Stimulated activated CD4-positive, alpha-beta T cell treated with anti-CD3 and anti-CD28 coated beads, Interleukin-1b, Interleukin-23, amount 100 ng/mL, for 24 hours (primary cell): ENCODE measurements at regions not wholly inside any gene's neighbourhood (a gene's known extent, or its start where the extent isn't known, plus 50 kb on each side); places are given as distances from the start of the nearest gene placed in this dataset.

Source experiments
- DNase-seq, 4 experiments: peaks; one replicate each; pipeline ENCODE4 v3.0.0-alpha.2; 2020; ENCODE audit warnings: low read depth in 4 of 4, low spot score in 1 of 4

DNA sequence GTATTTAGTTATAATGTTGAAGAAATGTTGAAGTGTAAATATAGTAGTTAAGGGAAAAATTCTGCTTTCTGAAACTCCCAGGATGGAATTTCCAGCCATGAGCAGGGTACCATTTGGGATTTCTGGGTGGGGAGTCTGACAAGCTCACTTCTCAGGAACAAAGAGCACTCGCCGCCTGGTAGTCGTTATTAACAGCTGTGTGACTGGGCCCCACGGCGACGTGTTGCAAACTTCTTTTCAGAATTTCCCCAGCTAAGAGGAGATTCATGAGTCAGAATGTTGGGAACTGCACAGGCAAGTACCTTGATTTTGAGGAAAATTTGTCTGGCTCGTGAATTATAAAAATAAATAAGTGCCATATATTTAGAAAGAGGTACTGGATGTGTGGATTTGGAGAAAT, 103.7 kb downstream of the LACC1 start:
- no peak for DNase-seq

DNA sequence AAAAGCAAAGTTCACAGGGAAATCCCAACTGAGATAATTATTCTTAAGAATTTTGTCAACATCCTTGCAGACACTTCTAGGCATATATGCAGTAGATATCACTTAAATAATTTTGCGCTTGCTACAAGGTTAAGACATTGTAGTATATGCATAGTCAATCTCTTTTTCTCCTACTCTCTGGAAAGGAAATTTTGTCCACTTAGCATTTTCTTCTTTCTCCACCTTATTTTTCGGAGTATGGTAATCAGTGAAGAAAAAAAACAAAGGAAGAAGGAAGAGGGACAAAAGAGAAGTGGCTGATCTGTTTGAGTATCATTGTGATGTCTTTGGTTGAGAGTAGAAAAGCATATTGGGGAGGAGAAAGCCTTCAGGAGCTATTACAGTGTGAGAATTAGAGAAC, 104.6 kb downstream of the LACC1 start:
- no peak for DNase-seq

DNA sequence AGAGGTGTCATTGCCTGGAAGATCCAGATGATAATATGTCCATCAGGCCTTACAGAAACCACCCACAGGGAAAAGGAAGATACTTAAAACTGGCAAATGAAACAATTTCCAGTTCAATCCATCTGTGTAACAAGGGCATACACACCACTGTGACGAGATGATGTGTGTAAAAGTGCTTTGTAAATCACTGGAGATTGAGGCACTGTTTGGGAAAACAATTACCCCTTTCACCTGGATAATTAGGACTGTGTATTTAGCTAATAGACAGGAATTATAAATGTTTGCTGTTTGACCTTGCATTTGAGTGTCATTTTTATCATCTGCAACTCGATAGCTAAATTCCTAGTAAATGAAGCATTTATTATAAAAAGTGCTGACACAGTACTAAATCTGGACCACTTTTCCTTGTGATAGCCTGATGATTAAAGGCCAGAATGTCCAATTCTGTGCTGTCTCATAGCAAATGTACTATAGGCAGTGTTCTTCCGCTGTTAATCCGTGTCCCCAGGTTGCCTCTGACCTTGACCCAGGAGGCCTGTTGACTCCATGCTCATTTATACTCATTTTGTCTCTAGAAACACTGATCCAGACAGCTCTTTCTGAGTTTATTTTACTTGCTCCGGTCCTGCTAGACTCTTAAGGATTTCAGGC, 105.8 kb downstream of the LACC1 start:
- DNase-seq, result no peak

DNA sequence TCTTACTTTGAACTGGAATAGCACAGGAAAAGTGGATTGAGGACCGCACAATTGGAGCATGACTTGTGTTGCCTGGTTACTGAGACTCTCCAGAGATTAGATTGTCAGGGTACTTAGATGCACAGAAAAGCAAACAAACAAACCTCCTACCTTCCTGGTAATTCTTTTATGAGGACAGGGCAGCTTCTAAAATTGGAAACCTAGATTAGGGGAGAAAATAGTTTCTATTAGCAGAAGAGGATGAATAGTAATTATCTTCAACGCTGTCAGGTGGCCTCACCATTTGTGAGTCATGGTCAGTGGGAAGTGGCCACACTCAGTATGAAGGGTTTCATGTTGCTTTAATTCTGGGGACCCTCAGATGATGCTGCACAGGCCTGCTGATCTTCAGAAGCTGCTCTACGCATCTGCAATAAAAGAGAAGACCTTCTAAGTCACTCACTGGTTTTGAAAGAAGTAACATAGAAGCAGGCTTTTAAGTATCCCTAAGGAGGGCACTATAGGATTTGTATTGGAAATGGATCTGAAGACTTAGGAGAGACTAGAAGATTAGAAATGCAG, 106.8 kb downstream of the LACC1 start:
- DNase-seq, result no peak

DNA sequence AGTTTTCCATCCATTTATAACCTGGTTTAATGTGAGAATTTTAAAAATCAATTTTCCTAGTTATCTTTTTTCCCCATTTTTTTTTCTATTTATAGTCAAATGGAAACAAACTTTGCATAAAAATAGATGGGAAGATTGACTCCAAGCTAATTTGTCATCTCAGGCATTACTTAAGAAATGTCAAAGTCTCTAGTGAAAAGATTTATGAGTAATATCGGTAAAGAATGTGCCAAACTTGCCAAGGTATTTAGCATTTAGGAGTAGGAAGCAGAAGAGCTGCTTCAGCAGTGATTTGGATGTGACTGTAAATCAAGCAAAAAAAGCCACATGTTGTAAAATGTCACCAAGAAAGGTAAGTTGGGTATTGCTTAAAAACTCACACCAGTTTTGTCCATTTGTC, 108.6 kb downstream of the LACC1 start:
- no peak for DNase-seq

DNA sequence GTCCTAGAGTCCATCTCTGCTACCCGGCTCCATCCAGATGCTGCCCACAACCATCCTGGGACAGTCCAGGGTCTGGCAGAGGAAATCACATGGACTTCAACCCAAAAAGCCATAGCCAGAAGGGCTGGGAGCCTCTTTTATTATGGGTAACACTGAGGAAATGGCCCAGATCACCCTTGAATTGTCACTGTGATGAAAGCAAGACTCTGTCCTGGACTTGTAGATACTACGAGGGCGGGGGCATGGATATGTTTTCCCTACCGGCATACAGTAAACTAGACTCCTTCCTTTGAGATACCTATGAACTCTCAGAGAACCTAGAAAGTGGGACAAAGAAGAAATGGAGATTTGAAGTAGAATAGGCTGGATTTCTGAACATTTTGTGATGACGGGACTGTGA, 110.3 kb downstream of the LACC1 start:
- no peak for DNase-seq

DNA sequence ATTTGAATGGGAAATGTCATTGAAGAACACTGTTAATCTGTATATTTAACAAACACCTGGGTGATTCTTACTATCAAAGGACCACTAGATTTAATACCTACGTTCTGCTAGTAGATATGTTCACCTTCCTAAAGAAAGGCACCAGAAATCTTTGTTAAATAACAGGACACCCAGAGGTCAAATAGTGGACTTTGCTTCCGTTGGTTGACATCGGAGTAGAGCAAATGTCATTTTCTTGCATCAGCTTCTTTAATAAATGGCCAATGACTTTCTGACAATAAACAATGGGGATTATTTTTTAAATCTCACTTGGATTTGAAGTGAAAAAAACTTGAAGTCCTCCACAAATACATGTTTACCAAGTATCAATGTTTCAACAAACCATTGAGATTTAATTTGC, 111.1 kb downstream of the LACC1 start:
- DNase-seq, result no peak

DNA sequence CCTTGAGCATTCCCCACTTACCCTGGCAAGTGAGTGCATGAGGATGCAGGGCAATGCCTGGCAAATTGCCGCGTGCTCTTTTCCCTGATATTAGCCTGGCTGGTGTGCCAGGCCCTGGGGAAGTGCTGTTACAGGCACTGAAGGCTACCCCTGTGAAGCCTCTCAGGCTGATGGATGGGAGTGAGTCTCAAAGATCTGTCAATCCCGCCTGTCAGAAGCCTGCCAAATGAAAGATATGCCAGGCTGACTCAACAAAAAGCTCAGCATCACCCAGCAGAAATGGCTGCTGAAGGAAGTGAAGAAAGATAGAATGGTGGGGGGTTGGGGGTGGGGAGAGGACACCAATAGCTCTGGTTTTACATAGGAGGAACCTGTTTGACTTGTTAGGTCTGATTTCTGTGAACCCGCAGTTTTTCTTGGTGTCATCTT, 112.1 kb downstream of the LACC1 start:
- no peak for DNase-seq

DNA sequence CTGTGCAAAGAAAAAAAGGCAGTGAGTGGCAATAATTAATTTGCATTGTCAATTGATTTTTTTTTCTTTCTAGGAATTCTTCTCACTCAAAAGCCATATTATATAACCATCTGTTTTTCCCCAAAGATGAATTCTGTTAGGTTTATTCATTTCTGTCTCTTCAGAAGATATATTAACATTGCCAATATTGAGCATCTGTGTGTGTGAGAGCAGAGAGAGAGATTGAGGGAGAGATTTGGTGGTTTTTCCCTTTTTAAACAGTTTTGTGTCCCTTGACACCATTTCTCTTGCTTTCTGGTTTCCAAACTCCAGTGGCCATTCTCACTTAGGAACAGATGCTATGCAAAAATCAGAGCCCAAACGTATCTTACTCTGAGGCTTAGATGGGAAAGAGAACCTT, 112.5 kb downstream of the LACC1 start:
- no peak for DNase-seq

DNA sequence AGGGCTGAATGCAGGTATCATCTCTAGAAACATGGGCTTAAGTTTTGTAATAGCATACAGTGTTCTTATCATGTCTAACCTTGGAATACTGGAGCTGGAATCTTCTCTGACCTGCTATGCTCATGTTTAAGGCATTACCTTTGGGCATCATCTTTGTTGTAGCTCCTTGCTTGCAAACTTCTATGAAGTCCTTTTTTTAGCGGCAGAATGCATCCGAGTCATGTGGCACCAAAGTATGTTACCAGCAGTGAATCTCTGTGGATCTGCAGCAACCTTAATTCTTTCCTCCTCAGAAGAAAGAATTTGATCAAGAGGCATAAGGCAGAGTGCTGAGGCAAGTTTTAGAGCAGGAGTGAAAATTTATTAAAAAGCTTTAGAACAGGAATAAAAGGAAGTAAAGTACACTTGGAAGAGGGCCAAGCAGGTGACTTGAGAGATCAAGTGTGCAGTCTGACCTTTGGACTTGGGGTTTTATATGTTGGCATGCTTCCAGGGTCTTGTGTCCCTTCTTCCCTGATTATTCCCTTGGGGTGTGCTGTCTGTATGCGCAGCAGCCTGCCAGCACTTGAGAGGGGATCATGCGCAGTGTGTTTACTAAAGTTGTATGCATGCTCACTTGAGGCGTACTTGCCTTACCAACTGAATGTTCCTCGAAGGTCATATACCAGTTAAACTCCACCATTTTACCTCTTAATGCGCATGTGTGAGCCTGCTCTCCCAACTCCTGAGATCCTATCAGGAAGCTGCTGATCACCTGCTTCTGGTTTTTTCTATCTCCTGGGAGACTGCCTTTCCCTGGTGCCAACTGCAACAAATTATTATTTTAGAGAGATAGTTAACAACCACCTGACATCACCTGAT, 115.5 kb downstream of the LACC1 start:
- DNase-seq, result no peak

DNA sequence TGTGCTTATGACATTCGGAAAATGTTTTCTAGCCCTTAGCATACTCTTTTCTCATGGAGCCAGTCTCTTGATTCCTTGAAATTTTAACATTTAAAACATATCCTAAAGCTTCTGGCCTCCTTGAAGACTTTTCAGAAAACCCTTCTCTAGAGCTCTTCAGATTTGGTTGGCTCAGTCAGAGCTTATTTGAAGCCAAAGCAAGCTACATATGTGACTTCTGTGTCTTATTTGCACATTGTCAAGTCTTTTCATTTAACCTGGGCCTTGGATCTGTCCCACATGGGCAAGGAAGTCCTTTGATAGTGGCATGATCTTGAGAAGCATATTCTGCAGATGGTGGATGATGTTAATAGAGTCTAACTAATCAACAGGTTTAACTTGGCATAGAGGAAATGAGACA, 116.5 kb downstream of the LACC1 start:
- DNase-seq, result no peak

DNA sequence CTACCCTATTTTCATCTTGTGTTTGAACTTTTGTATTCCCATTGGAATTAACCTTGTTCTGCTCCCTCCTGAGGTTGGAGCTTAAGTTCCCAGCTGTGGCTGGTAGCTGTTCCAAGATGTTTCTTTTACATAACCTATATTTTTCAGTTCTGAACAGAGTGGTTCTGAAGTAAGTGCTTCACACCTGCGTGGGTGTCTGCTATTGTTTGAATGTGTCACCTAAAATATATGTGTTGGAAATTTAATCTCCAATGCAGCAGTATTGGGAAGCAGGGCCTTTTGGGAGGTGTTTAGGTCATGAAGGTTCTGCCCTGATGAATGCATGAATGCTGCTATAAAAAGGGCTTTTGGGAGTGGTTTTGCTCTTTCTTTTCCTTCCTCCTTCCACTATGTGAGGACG, 123.8 kb downstream of the LACC1 start:
- DNase-seq, result no peak

DNA sequence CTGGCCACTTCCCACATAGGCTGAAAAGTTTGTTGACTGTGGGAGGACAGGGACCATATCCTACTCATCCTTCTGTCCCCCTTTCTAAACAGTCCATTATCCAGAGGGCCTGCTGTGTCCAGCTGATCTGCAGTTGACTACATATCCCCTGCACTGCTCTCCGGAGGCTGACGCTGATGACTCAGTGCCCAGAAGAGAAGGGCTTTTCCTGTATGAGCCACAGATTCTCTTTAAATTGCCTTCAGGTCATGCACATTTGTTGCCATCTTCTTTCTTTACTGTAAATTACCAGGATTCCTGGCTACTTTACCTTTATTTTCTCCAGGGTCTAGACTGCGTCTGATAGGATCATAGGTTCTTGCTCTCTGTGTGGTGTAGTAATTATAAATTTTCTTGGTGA, 125.2 kb downstream of the LACC1 start:
- no peak for DNase-seq

DNA sequence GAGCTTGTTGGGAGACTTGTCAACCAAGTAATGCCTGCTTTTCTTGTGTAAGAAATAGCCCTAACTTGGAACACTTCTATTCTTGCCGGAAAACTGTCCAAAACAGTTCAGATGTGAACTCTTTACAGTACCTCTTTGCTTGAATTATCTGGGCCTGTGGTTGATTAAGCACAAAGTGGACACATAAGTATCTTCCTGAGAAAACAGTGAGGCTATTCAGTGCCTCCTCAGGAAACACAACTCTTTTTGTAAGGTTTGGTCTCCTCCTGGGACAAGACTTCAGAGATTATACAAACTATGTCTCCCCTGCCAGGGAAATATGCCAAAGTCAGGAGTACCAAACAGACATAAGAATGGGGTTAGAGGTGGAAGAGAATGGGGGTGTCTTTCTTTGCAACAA, 127.7 kb downstream of the LACC1 start:
- no peak for DNase-seq

DNA sequence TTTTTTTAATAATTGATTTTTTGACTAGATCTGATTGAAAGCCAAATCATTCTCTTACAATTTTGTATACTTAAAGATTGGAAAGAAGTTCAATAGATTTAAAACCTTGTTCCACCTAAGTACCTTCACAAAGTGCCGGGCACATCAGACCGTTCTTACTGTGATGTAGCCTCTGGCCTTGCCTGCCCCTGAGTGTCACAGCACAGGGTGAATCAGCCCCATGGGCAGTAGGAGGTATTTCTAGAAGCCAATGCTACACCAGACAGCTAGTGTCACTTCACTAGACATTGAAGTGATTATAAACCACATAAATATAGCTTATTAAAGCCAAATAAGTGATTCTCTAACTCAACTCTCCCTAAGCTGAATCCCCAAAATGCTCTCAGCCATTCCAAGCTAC, 131.3 kb downstream of the LACC1 start:
- DNase-seq, result no peak

DNA sequence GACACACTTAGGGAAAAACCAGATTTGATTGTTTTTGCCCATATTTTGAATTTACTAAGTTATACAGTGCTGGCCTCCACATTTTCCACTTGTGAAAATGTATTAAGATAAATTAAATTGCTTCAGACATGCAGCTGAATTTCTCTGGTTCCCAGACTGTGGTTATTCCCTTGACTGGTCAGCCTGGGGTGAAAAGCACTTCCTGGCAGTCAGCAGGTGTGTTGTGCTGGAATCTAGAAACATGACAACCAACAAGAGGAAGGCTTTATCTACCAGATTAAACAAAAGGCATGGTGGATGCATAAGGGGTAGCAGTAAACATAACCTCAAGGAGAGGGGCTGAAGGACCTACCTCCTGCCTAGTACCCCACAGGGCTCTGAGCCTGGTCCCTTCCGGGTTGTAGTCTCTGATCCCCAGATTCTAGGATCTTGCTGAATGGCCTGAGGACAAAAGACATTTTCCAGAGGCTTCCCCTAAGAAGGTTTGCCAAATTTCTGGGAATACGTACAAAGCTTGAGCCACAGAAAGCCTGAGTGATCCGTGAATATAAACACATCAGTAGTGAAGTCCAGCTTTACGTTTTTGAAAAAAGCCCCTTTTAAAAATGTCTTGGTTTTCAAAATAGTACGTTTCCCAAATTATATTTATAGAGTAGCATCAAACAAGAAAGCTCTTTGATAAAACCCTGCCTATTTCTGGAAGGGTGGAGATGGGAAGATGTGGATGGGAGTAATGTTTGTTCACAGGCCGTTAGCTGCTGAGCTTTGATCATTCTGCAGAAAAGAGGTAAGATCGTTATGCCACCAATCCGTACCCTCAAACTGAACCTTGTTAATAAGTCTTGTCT, 133.4 kb downstream of the LACC1 start:
- no peak for DNase-seq

DNA sequence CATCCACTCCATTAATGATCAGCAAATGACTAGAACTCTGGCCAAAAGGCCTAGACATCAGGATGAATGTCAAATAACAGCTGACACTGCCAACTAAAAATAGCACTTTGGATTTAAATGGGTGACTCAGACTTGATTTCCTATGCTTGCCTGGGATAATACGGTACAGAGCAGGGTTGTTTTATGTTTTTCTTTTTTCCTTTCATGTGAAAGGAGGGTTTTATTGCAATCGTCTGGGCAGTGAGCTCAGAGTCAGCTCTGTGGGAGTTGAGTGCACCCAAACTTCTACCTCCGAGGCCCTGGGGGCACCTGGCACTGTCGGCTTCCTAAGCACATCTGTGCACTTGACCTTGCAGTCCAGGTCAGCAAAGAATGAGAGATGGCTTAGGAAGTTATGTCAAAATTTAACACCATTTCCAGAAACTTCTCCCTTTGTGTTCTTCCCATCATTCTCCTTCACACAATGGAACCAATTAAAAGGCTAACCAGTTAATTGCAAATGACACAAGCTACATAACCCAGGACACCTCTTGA, 134.1 kb downstream of the LACC1 start:
- DNase-seq, result no peak

DNA sequence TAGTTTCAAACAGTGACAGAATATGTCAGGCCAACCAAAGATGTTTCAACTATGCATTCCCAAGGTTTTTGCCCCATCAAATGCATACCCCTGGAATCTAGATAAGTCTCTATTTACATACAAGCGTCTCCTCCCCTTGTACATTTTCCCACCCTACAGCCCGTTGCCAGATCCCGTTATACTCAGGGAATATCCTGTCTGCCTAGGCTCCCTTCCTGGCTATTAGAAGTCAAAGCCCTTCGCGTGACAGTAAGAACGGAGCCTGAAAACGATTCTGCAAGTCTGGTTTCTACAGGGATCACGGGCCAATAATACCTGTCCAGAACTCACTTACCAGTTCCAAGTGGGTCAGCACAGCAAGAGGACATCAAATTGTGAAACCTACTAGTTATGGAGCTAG, 134.8 kb downstream of the LACC1 start:
- no peak for DNase-seq

DNA sequence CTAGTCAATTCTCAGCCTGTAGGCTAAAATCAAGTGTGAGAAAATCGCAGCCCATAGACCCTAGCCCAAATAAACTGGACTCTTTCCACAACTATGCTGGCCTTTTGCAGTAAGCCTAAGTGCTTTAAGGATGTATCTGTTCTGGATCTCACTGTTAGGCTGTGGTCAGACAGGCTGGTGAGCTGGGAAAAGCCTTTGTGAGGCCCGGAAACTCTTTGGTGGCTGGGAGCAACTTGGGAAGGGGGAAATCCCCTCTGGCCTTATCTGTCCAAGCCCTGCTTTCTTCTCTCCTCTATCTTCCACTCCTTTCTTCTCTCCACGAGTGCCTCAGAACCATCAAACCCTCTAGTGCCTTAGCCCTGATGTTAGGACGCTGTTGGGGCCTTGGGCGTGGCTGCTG, 135.4 kb downstream of the LACC1 start:
- DNase-seq, result no peak

DNA sequence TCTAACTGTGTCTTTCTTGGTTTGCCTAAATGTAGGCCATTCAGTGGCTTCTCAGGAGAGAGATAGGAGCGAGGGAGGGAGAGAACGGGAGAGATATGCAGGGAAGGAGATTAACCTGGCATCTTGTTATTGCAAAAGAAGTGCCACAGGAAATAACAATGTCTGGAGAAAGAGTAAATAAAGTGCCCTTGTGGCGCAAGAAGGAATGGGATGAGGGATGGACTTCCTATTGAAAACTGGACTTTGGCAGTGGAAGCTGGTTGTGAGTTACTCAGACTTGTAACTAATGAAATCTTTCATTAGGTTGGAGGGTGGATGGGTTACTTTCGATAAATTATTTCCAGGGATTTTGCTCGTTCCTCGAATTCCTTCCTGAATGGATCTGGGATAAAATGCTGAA, 136.1 kb downstream of the LACC1 start:
- DNase-seq, result no peak

DNA sequence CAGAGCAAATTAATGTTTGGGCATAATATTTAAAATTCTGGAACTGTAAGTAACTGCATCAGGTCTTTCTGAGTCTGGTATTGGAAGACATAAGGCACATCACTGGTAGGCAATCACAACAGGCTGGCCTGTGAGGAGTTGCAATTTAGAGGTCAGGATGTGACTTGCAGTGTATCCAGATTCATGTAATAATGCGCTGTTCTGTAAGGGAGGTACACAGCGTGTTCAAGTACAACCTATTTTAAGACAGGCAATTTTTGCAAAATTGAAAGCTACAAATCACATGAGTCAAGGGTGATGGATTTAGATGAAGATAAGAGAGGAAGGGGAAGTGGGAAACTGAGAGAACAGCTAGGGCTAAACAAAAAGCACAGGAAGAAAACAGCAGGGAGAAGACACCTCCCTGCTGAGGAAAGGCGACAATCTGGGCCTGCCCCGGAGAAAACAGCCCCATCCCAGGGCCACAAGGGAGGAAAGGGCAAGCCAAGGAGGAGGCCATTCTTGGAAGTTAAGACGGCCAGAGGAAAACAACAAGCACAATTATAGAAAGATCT, 138.1 kb downstream of the LACC1 start:
- DNase-seq, result no peak
